SK-N-MC (cell line): ENCODE measurements at regions not wholly inside any gene's neighbourhood (a gene's known extent, or its start where the extent isn't known, plus 50 kb on each side); places are given as distances from the start of the nearest gene placed in this dataset.

Source experiments
- DNase-seq: peaks from one replicate; pipeline ENCODE4 v3.0.0-alpha.2; 2011; ENCODE audit warnings: low read depth, low spot score
- H3K27ac ChIP-seq: fragments of 200-600 bp; sonication (generic); 2 replicates; pipeline ENCODE4 v1.5.1; 2016; ENCODE audit warnings: mixed run types
- H3K36me3 ChIP-seq: fragments of 200-600 bp; sonication (generic); 2 replicates; pipeline ENCODE4 v1.6.1; 2017; ENCODE audit warnings: antibody characterized with exemption, low read length, mixed read lengths; ENCODE audit not compliant: insufficient read depth
- H3K4me3 ChIP-seq: fragments of 200-600 bp; sonication (generic); 2 replicates; pipeline ENCODE4 v1.5.1; 2016
- H3K9ac ChIP-seq: fragments of 200-600 bp; sonication (generic); 2 replicates; pipeline ENCODE4 v1.8.0; 2017; ENCODE audit warnings: mixed run types, mixed read lengths; ENCODE audit not compliant: insufficient read length
- H3K9me3 ChIP-seq: fragments of 200-600 bp; sonication (generic); 2 replicates; pipeline ENCODE4 v1.6.1; 2017; ENCODE audit warnings: low read depth, mild to moderate bottlenecking, antibody characterized with exemption, low read length, moderate library complexity, mixed read lengths
- EZH2 ChIP-seq: fragments of 200-600 bp; sonication (generic); IDR thresholded peaks from one replicate; pipeline ENCODE4 v1.6.1; 2017; ENCODE audit warnings: antibody characterized with exemption
- FOXP2 ChIP-seq: optimal IDR thresholded peaks from 2 replicates; pipeline ENCODE3; 2011; ENCODE audit warnings: mild to moderate bottlenecking, moderate library complexity; ENCODE audit not compliant: insufficient read depth; ENCODE audit errors: extremely low read length, control extremely low read depth
- POLR2AphosphoS5 ChIP-seq: IDR thresholded peaks from 2 replicates; pipeline ENCODE4 v1.6.1; 2012; ENCODE audit warnings: mild to moderate bottlenecking, low read depth, low read length, borderline replicate concordance

DNA sequence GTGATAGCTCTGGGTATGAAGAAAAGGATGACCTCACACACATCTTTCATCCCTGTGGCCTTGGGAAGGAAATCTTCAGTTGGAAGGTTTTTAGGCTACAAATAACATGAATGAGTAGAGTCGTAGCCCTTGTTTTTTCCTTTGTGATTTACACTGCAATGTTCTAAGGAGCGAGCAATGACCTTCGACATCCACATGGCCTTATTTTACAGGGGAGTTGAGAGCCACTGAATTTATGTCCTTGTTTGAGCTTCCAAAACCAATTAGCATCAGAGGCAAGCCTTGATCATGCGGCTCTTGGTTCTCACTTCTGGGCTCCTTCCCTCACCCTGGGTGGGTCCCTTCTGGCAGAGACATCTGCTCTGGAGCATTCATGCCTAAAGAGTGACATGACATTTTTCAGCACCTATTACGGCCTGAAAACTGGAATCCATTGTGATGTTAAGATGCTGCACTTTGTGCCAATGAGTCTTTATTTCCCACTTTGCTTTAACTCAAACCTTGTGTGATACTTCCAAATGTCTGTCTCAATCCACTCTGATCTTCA is 70.5 kb upstream of the RUNX1 start:
- Histone ChIP-seq H3K9ac (no peak overlapping the region), H3K36me3 (no peaks in the 10 kb centered on the region), H3K27ac (no peak overlapping the region), H3K4me3 (no peak overlapping the region), H3K9me3 (no peaks in the 10 kb centered on the region)
- TF ChIP-seq POLR2AphosphoS5: no peak
- no peak for TF ChIP-seq FOXP2
- no peak for TF ChIP-seq EZH2
- DNase-seq: no peak

- no peak for DNase-seq
- H3K9me3 ChIP-seq: no peaks in the 10 kb centered on the region
- H3K4me3 ChIP-seq: no peak overlapping the region
- no peak overlapping the region for H3K9ac ChIP-seq
- no peaks in the 10 kb centered on the region for H3K36me3 ChIP-seq
- no peak for TF ChIP-seq POLR2AphosphoS5
- TF ChIP-seq EZH2: no peak
- TF ChIP-seq FOXP2: no peak
- no peak overlapping the region for H3K27ac ChIP-seq
Measured at GRCh38 chr21:35116777-35117176, 67.7 kb upstream of the RUNX1 start.

GRCh38 chr21:35113064-35113463 is 64.0 kb upstream of the RUNX1 start:
- H3K27ac ChIP-seq: no peak overlapping the region
- H3K9ac ChIP-seq: no peak overlapping the region
- no peaks in the 10 kb centered on the region for H3K9me3 ChIP-seq
- TF ChIP-seq EZH2: no peak
- no peak for TF ChIP-seq FOXP2
- TF ChIP-seq POLR2AphosphoS5: no peak
- no peak for DNase-seq
- no peak overlapping the region for H3K4me3 ChIP-seq
- H3K36me3 ChIP-seq: no peaks in the 10 kb centered on the region

DNA sequence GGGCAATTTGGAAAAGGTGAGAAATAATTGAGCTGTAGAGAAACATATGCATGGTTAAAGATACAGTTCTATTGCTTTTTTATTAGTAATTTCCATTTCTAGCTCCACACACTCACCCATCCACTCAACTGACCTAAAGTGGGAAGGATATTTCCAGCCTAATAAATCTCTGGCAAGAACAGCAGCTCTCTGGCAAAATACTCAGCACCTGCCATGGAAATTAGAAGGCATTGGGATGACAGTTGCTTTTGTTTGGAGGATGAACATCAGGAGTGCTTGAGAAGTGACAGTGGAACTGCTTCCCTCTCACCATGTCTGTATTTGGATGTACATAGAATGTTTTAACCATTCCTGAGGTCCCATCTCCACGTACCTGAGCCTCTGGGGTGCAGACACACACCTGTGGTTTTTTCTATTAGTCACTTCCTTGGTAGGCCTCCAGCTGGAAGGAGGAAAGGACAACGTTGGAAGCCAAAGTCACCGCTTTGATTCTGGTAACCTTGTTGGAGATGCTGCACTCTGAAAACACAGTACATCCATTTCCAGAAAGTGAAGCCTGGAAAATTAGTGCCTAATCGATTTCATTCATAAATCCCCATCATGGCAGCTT is 62.3 kb upstream of the RUNX1 start:
- Histone ChIP-seq H3K4me3 (no peak overlapping the region), H3K9ac (no peak overlapping the region), H3K36me3 (no peaks in the 10 kb centered on the region), H3K9me3 (no peaks in the 10 kb centered on the region), H3K27ac (no peak overlapping the region)
- no peak for DNase-seq
- TF ChIP-seq POLR2AphosphoS5 (no peak), EZH2 (no peak), FOXP2 (no peak)

GRCh38 chr21:35108887-35109286 is 59.8 kb upstream of the RUNX1 start:
- H3K9ac ChIP-seq: no peak overlapping the region

GRCh38 chr21:35107520-35107919 is 58.4 kb upstream of the RUNX1 start:
- H3K36me3 ChIP-seq: no peaks in the 10 kb centered on the region
- no peak overlapping the region for H3K4me3 ChIP-seq
- no peak overlapping the region for H3K9ac ChIP-seq
- TF ChIP-seq POLR2AphosphoS5 (no peak), FOXP2 (no peak), EZH2 (no peak)
- no peak overlapping the region for H3K27ac ChIP-seq
- H3K9me3 ChIP-seq: no peaks in the 10 kb centered on the region
- DNase-seq: no peak

More at GRCh38 chr21:35108887-35109286, 59.8 kb upstream of the RUNX1 start:
- no peak for DNase-seq
- Histone ChIP-seq H3K36me3 (no peaks in the 10 kb centered on the region), H3K27ac (no peak overlapping the region), H3K4me3 (no peak overlapping the region), H3K9me3 (no peaks in the 10 kb centered on the region)
- TF ChIP-seq EZH2 (no peak), POLR2AphosphoS5 (no peak), FOXP2 (no peak)

- H3K4me3 ChIP-seq: no peak overlapping the region
- no peak for DNase-seq
- H3K36me3 ChIP-seq: no peaks in the 10 kb centered on the region
- no peaks in the 10 kb centered on the region for H3K9me3 ChIP-seq
- TF ChIP-seq POLR2AphosphoS5: no peak
- TF ChIP-seq FOXP2: no peak
- no peak for TF ChIP-seq EZH2
- no peak overlapping the region for H3K9ac ChIP-seq
- no peak overlapping the region for H3K27ac ChIP-seq
Measured at GRCh38 chr21:35106246-35106835, 57.2 kb upstream of the RUNX1 start.

- Histone ChIP-seq H3K9me3 (no peaks in the 10 kb centered on the region), H3K9ac (no peak overlapping the region), H3K27ac (no peak overlapping the region), H3K4me3 (no peak overlapping the region), H3K36me3 (no peaks in the 10 kb centered on the region)
- TF ChIP-seq FOXP2 (no peak), POLR2AphosphoS5 (no peak), EZH2 (no peak)
- no peak for DNase-seq
Measured at GRCh38 chr21:35102488-35103371, 53.6 kb upstream of the RUNX1 start.
